AG20443 (cell line): ENCODE measurements at regions not wholly inside any gene's neighbourhood (a gene's known extent, or its start where the extent isn't known, plus 50 kb on each side); places are given as distances from the start of the nearest gene placed in this dataset.

Experiments used
- DNase-seq: peaks from one replicate; pipeline ENCODE4 v3.0.0; 2012; ENCODE audit warnings: low spot score, mixed read lengths

GRCh38 chr15:98390946-98391530 lies 257.3 kb upstream of the IGF1R start:
- no peak for DNase-seq

DNA sequence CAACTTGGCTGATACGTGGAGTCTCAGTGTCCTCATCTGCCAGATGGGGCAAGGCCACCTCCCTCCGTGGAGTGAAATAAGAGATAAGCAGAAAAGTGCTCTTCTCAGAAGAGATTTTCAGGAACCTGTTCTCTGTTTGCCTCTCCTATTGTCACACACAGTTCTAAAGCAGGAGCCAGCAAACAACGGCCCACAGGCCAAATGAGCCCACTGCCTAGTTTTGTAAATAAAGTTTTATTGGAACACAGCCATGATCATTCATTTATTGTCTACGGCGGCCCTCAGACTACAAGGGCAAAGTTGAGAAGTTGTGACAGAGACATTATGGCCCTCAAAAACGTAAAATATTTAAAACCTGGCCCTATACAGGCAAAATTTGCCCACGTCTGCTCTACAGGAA lies 256.8 kb upstream of the IGF1R start:
- no peak for DNase-seq

DNA sequence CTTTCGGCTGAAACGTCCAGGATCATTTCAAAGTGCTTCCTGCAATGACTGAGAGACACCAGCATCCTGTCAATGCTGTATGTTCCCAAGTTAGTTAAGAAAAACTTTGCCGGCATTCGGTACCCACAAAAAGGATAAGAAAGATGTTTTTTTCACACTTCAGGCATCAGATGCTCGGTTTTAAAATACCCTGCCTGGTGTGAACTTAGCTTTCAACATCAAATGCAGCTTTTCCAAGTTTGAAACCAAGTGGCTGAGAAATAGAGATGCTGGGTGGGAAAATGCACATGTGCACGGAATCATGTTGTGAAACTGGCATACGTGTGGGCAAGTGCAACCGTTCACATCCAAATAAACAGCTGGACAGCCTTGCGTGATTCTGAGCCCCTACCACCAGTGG lies 254.9 kb upstream of the IGF1R start:
- no peak for DNase-seq

DNA sequence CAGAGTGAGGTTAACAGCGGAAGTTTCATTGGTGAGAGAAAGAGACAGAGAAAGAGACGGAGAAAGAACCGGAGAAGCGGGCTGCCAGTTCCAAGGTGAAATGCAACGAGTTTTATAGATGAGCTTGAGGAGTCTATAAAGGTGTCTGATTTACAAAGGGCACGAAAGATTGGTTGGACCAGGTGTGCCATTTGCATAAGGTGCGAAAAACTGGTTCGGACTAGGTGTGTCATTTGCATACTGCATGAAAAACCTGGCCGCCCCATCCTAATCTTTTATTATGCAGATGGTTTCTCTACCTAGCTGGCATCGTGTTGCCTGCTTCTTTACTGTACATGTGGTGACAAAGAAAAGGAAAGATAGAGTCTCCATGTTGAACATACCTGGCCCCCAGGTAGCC lies 253.8 kb upstream of the IGF1R start:
- no peak for DNase-seq

DNA sequence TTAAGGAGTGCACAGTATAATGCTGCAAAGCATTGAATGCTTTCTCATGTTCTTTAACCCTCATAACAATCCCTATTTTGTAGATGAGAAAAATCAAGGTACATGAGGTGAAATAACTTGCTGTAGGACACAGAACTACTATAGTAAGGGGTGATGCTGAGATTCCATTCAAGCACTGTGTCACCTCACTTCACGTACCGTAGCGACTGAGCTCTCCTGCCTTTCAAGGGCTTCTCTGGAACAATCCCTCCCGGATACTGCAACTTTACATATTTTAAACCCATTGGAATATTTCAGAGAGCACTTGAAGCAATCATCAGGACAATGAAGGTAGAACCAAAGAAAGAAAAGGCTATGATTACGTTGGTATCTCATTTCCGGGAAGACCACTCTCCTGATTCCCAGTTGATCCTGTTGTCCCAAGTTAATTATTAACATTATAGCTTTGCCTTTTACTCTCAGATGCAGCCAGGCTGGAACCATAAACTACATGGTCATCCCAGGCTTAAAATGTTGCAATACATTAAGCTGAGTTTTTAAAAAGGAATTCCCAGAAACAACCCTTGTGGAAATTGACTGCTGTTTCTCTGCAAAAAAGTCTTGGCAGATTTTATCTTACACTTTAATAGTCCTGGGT lies 252.2 kb upstream of the IGF1R start:
- DNase-seq, result no peak

DNA sequence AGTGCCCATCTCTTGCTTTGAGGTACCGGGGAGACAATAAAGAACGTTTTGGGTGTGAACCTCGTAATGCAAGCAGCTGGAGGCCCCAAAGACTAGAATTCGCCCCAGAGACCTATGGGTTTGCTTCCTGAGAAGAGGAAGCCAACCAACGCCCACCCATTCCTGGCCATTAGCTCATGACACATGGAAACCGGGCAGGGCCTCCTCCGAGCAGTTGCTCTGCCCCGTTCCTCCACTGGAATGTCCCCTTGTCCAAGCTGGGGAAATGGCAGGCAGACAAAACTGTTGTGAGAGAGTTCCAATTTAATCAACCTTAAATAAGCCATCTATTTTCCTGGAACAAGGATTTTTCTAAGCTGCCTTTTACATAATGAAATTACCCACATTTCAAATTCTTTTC lies 250.9 kb upstream of the IGF1R start:
- no peak for DNase-seq

DNA sequence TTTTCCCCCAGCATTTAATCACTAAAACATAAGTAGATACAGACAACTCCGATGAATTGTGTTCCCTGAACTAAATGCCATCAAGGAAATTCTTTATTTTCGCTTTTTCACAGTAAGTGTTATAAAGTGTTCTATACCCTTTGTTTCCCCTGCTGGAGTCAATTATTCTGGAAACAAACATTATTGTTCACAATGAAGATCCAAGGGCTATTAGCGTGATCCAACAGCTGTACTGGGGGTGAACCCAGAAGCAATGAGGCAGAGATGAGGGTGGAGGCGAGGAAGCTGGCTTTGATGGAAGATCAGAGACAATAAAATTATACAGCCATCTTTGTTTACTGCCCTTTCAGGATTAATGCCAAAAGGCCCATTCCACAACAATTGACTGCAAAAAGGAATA lies 250.3 kb upstream of the IGF1R start:
- no peak for DNase-seq

DNA sequence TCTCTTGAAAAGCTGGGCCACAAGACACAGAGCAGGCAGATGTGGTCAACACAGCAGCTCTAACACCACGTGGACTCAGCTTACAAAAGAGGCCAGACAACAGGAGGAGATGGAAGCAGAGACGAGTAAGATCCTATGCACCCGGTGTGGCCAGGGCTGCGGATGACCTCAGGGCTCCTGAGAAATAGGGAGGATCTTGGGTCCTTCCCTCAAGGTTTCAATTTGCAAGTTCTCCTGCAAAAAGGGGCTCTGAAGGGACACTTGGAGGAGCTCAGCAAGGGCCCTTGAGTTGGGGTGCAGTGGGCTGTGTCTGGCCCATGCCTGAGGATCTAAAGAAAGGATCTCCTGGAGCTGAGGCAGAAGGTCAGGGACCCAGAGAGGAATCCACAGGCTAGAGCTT lies 249.5 kb upstream of the IGF1R start:
- no peak for DNase-seq

GRCh38 chr15:98400120-98400519 lies 248.2 kb upstream of the IGF1R start:
- no peak for DNase-seq

GRCh38 chr15:98401029-98401428 lies 247.3 kb upstream of the IGF1R start:
- DNase-seq, result no peak

- DNase-seq, result no peak
These were observed 245.9 kb upstream of the IGF1R start for GRCh38 chr15:98402486-98402885.

- DNase-seq, result no peak
These were observed 245.2 kb upstream of the IGF1R start for GRCh38 chr15:98403169-98403568.

DNA sequence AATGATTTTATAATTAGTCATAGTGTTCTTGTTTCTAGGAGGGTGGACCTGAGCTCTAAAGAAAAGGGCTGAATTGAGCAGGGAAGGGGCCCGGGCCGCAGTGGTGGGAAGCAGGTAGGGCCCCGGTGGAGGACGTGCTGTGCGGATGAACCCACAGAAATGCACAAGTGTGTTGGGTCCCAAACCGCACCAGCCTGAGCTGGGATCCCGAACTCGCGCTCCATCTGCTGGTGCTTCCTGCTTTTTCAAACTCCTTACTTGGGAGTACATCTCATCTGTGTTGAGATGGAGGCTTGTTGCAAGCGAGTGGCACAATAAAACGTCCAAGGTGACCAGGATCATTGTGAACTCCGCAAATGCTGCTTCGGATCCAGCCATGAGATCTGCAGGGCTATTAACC lies 244.8 kb upstream of the IGF1R start:
- no peak for DNase-seq

- no peak for DNase-seq
These were observed 243.3 kb upstream of the IGF1R start for GRCh38 chr15:98405013-98405412.

- DNase-seq, result no peak
These were observed 240.1 kb upstream of the IGF1R start for GRCh38 chr15:98408231-98408630.

- DNase-seq, result no peak
These were observed 238.0 kb upstream of the IGF1R start for GRCh38 chr15:98410328-98410727.

DNA sequence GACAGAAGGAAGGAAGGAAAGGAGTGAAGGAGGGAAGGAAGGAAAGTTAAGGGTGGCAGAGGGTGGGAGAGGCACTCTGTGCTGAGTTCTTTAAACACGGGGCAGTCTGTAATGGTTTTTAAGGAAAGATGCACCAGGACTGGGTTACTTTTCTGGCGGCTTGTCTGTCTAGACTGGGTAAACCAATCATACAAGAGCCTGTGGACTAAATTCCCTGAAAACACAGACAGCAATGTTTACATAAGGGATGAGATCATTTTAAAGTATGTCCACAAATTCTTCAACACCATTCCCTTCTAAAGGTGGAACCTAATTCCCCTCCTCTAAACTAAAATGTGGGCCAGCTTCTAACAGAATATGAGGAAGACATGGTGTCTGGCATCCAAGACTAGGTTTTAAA lies 235.5 kb upstream of the IGF1R start:
- no peak for DNase-seq

DNA sequence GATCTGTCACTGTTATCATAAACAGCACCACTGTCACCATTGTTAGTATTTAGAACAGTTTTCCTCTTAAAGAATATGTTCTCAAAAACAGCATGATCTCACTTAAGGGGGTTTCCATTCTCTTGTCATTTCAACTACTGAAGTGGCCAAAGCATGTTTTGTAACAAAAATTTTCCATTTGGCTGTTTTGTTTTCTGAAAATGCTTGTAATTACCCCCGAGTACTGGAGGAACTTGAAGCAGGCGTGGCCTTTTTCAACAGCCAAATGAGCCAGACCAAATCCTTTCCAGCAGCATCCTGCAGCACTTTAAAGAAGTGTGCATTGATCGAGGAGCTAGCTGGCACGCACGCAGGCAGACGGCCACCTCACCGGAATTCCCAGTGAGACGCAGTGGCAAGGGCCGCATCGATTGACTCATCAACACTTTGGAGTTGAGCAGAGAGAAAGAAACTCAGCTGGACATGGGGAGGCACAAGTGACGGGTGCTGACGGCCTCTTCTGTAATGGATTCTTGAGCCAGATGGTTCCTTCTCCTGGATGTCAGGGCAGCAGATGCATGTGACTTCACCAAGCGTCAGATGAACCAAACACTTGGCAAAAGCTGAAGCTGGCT lies 234.3 kb upstream of the IGF1R start:
- no peak for DNase-seq

DNA sequence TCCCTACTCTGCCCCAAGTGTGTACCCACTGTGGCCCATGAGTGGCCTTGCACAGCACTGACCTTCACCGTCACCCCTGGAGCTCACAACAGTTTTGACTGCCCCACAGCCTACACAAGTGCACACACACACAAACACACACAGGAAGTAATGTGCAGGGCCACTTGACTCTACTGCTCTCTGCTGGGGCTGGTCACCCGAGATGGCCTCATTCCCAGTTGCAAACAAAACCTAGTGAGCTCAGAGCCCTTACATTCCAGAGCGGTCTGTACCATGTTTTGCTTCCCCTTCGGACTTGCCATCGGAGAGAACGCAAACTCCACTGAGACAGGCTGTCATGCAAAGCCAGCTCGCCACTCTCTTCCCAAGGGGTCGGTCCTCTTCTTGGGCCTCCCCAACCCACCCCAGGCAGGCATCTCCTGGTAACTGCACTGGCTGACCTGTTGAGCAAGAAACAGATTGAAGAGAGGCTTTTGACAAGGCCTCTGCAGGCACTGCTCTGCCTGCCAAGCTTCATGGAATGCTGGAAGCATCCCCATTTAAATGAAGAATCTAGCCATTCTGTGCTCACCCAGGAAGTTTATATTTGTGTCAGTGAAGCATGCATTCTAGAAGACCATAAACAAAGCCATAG lies 232.0 kb upstream of the IGF1R start:
- no peak for DNase-seq

DNA sequence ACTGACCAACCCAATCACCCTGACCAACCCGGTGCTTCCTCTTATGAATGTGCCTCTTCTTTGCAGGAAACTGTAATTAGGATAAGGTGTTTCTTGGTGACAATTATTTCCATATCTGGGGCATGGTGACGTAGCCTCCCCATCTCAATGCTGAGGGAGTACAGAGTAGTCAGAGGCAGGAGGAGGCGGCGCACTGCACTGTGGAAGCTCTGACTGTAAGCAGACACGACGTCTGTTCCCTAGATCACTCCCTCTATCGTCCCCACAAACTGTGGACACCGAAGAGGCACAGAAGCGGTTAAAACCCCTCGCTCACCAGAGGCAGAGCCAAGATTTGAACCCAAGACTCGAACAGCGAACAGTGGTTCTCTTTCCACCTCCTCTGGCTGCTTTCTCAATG lies 231.0 kb upstream of the IGF1R start:
- no peak for DNase-seq

GRCh38 chr15:98418122-98418521 lies 230.2 kb upstream of the IGF1R start:
- no peak for DNase-seq

GRCh38 chr15:98419173-98419780 lies 229.1 kb upstream of the IGF1R start:
- no peak for DNase-seq

GRCh38 chr15:98420837-98421236 lies 227.5 kb upstream of the IGF1R start:
- DNase-seq, result no peak
